ENCODE measurements at regions not wholly inside any gene's neighbourhood (a gene's known extent, or its start where the extent isn't known, plus 50 kb on each side); places are given as distances from the start of the nearest gene placed in this dataset.

GRCh38 chr2:128406736-128407554 is 88.3 kb upstream of the HS6ST1 start:
- TF ChIP-seq CTCF (conservative IDR thresholded peaks at IDR 0.05; ENCODE audit: low read depth, low read length) = no peak
- DNase-seq (ENCODE audit: low read depth) = no peak
- no peak overlapping the region for H3K4me3 ChIP-seq (ENCODE audit: low read depth, low read length)

- no peak for TF ChIP-seq CTCF (conservative IDR thresholded peaks at IDR 0.05; ENCODE audit: low read depth, low read length)
- no peak for DNase-seq (ENCODE audit: low read depth)
- H3K4me3 ChIP-seq (ENCODE audit: low read depth, low read length) = no peak overlapping the region
Measured at GRCh38 chr2:128408349-128409305, 90.0 kb upstream of the HS6ST1 start.

- no peak for DNase-seq (ENCODE audit: low read depth)
- no peak overlapping the region for H3K4me3 ChIP-seq (ENCODE audit: low read depth, low read length)
Measured at GRCh38 chr2:128409326-128410034, 90.8 kb upstream of the HS6ST1 start.

GRCh38 chr2:128410035-128410757 is 91.5 kb upstream of the HS6ST1 start:
- H3K4me3 ChIP-seq (ENCODE audit: low read depth, low read length) = no peak overlapping the region
- DNase-seq (ENCODE audit: low read depth) = no peak
- TF ChIP-seq CTCF (conservative IDR thresholded peaks at IDR 0.05; ENCODE audit: low read depth, low read length) = no peak

More at GRCh38 chr2:128409326-128410034, 90.8 kb upstream of the HS6ST1 start:
- no peak for TF ChIP-seq CTCF (conservative IDR thresholded peaks at IDR 0.05; ENCODE audit: low read depth, low read length)

- H3K4me3 ChIP-seq (ENCODE audit: low read depth, low read length) = no peak overlapping the region
- no peak for TF ChIP-seq CTCF (conservative IDR thresholded peaks at IDR 0.05; ENCODE audit: low read depth, low read length)
- no peak for DNase-seq (ENCODE audit: low read depth)
Measured at GRCh38 chr2:128410758-128411215, 92.1 kb upstream of the HS6ST1 start.

- no peak overlapping the region for H3K4me3 ChIP-seq (ENCODE audit: low read depth, low read length)
- TF ChIP-seq CTCF (conservative IDR thresholded peaks at IDR 0.05; ENCODE audit: low read depth, low read length) = no peak
- DNase-seq (ENCODE audit: low read depth) = no peak
Measured at GRCh38 chr2:128411431-128411830, 92.8 kb upstream of the HS6ST1 start.
